Ectodermal cell (in vitro differentiated cells): ENCODE measurements at regions not wholly inside any gene's neighbourhood (a gene's known extent, or its start where the extent isn't known, plus 50 kb on each side); places are given as distances from the start of the nearest gene placed in this dataset.

Source experiments
- H3K27ac ChIP-seq: 2 replicates; pipeline ENCODE4 v1.7.0; 2013; ENCODE audit warnings: mild to moderate bottlenecking, low read depth, low read length; ENCODE audit not compliant: insufficient read depth, poor library complexity, severe bottlenecking
- H3K27me3 ChIP-seq: 2 replicates; pipeline ENCODE4 v1.7.0; 2013; ENCODE audit warnings: mild to moderate bottlenecking, low read length; ENCODE audit not compliant: insufficient read depth, control insufficient read depth, poor library complexity, severe bottlenecking
- H3K36me3 ChIP-seq: one replicate; pipeline ENCODE4 v1.7.0; 2013; ENCODE audit warnings: low read length; ENCODE audit not compliant: control insufficient read depth, insufficient read depth
- H3K4me1 ChIP-seq: one replicate; pipeline ENCODE4 v1.7.0; 2013; ENCODE audit warnings: low read length; ENCODE audit not compliant: control insufficient read depth, insufficient read depth
- H3K4me3 ChIP-seq: 2 replicates; pipeline ENCODE4 v1.7.0; 2013; ENCODE audit warnings: low read depth, low read length, control low read depth; ENCODE audit not compliant: insufficient read depth
- H3K9me3 ChIP-seq: 2 replicates; pipeline ENCODE4 v1.7.0; 2013; ENCODE audit warnings: mild to moderate bottlenecking, low read length, moderate library complexity; ENCODE audit not compliant: control insufficient read depth
- WGBS, 2 experiments: methylation state at CpG; one replicate each; pipeline ENCODE4 v1.1.7; 2013; ENCODE audit warnings: missing lambda C conversion rate in 2 of 2; 5-methylcytosine and 5-hydroxymethylcytosine counted together

GRCh38 chr2:223203971-223204929 is 152.3 kb downstream of the KCNE4 start:
- H3K4me3 ChIP-seq, result no peak overlapping the region
- WGBS, 2 experiments, result 78 to 90% methylated on average over 3 of the region's 4 CpGs
- H3K9me3 ChIP-seq, result no peaks in the 10 kb centered on the region
- H3K27ac ChIP-seq, result no peak overlapping the region
- H3K4me1 ChIP-seq, result no peaks in the 10 kb centered on the region
- H3K36me3 ChIP-seq, result no peaks in the 10 kb centered on the region
- H3K27me3 ChIP-seq, result no peaks in the 10 kb centered on the region

DNA sequence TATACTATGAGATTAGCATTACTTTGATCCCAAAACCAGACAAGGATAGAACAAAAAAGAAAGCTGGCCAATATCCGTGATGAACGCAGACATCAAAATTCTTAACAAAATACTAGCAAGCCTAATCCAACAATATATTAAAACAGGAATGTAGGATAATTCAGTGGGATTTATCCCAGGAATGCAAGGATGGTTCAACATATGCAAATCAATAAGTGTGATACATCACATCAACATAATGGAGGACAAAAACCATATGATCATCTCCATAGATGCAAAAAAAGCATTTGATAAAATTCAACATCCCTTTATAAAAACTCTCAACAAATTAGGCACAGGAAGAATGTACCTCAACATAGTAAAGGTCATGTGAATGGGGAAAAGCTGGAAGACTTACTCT is 158.5 kb downstream of the KCNE4 start:
- no peaks in the 10 kb centered on the region for H3K36me3 ChIP-seq
- H3K27ac ChIP-seq, result no peak overlapping the region
- no peak overlapping the region for H3K4me3 ChIP-seq
- WGBS, 2 experiments, result 86% methylated on average over 2 of the region's 2 CpGs; no CpG with 5 or more reads in 1 of the 2 experiments
- no peaks in the 10 kb centered on the region for H3K27me3 ChIP-seq
- no peaks in the 10 kb centered on the region for H3K4me1 ChIP-seq
- H3K9me3 ChIP-seq, result no peaks in the 10 kb centered on the region

DNA sequence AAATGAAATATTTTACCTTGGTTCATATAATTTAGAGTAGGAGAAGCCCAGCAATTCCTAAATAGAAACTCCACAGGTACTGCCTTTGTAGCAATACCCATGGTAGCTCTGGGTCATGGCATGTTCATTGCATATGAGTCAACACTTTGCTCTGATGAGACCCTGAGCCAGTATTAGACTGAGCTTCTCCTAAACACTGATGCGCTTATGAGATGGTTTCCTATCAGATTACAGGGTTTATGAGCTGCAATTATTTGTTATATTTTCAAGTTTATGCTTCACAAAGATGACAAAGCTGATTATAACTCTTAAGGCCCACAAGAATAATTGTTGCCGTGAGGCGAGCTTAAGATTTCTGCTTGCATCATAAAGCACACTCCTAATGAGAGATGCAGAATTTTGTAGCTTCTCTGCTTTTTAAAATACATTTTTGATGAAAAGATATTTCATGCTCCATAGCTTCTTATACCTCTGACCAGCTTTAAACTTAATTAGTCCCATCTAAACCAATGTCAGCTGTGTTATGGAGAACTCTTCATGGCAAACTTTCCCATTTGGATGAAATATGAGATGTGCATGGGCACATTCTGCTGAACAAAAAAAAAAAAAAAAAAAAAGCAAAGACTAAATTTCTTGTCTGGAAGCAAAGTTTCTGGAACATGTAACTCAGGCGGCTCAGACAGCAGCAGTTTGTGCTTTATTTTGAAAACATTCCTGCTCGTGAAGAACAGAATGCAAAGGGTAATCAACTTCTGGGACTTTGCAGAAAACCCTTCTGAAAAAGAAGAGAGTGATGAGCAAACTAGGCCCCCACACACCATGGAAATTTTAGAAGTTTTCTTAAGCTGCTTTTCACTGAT is 162.6 kb downstream of the KCNE4 start:
- Histone ChIP-seq H3K27me3 (no peaks in the 10 kb centered on the region), H3K4me3 (no peak overlapping the region), H3K9me3 (no peaks in the 10 kb centered on the region), H3K36me3 (no peaks in the 10 kb centered on the region), H3K4me1 (no peaks in the 10 kb centered on the region), H3K27ac (no peak overlapping the region)
- WGBS, 2 experiments, result 82 to 93% methylated on average over 5 of the region's 5 CpGs

- 65 to 70% methylated on average over 2 of the region's 2 CpGs for WGBS, 2 experiments
- no peak overlapping the region for H3K4me3 ChIP-seq
- no peaks in the 10 kb centered on the region for H3K27me3 ChIP-seq
- H3K36me3 ChIP-seq, result no peaks in the 10 kb centered on the region
- no peaks in the 10 kb centered on the region for H3K4me1 ChIP-seq
- H3K27ac ChIP-seq, result no peak overlapping the region
- no peaks in the 10 kb centered on the region for H3K9me3 ChIP-seq
Observed at GRCh38 chr2:223215254-223215516, 163.2 kb downstream of the KCNE4 start.

GRCh38 chr2:223217373-223217772 is 165.4 kb downstream of the KCNE4 start:
- Histone ChIP-seq H3K9me3 (no peaks in the 10 kb centered on the region), H3K36me3 (no peaks in the 10 kb centered on the region), H3K4me3 (no peak overlapping the region), H3K27me3 (no peaks in the 10 kb centered on the region), H3K4me1 (no peaks in the 10 kb centered on the region), H3K27ac (no peak overlapping the region)

DNA sequence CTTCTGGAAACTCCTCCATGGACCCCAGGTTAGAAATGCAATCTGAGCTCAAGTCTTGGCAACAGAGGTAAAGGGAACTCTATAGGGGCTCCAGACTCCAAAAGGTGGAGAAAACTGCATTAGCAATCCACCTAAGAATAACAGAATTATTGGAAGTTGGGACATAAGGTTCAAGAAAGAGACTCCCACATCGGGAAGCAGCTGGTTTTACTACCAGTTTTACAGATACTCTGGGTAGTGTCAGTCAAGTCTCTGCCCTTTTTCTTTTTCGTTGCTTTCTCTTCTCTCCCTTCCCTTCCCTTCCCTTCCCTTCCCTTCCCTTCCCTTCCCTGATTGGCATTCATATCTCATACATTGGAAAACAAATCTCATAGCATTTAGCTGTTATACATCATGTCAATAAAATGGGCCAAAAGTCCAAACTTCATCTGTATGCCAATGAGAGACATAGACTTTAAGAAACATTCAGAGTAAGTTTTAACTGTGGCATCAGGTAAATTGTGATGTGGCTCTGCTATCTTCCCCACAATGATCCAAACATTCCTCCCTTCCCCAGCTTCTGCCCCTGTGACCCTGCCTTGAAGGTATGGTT is 166.7 kb downstream of the KCNE4 start:
- 83 to 87% methylated on average over 2 of the region's 2 CpGs for WGBS, 2 experiments
- H3K4me3 ChIP-seq, result no peak overlapping the region

DNA sequence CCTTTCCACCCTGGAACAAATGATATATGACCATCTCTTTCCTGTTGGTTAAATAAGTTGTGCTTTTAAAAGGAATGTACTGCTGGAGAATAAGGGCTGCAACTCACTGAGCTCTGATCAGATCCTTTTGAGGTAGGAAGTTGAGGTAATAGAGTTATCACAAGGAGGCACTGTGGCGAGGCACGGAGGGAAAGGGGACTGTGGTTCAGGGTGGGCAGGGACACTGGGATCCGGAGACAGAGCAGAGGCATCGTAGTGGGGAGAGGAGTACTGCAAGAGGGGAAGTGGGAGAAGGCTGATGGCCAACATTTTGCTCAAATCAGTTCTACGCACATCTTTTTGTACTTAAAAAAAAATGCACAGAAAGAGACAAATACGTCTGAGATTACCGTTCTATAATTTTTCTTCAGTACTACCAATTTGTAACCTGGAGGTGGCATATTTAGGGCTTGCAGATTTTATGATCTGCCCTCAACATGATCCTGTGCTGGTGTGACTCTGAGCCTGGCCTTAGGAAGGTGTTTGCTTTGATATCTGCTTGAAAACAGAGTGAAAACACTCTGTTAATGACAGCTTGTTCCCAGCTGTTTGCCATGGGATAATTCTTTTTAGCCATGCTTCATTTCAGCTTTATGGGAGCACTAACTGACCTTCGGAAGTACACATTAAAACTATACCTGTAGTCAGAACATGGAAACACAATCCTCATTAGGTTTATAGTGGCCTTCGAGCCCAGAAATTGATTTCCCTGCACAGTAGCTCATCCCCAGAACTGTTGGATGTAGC is 168.1 kb downstream of the KCNE4 start:
- H3K4me1 ChIP-seq, result no peaks in the 10 kb centered on the region
- H3K27ac ChIP-seq, result no peak overlapping the region
- WGBS, 2 experiments, result 86 to 88% methylated on average over 9 of the region's 9 CpGs
- no peaks in the 10 kb centered on the region for H3K9me3 ChIP-seq
- no peaks in the 10 kb centered on the region for H3K36me3 ChIP-seq
- H3K4me3 ChIP-seq, result no peak overlapping the region
- no peaks in the 10 kb centered on the region for H3K27me3 ChIP-seq

More for the DNA sequence above, 166.7 kb downstream of the KCNE4 start:
- no peak overlapping the region for H3K27ac ChIP-seq
- no peaks in the 10 kb centered on the region for H3K36me3 ChIP-seq
- no peaks in the 10 kb centered on the region for H3K27me3 ChIP-seq
- H3K4me1 ChIP-seq, result no peaks in the 10 kb centered on the region
- H3K9me3 ChIP-seq, result no peaks in the 10 kb centered on the region

GRCh38 chr2:223220658-223220925 is 168.6 kb downstream of the KCNE4 start:
- WGBS, 2 experiments, result 78 to 94% methylated on average over 1 of the region's 1 CpG
- Histone ChIP-seq H3K4me3 (no peak overlapping the region), H3K36me3 (no peaks in the 10 kb centered on the region), H3K9me3 (no peaks in the 10 kb centered on the region), H3K4me1 (no peaks in the 10 kb centered on the region), H3K27ac (no peak overlapping the region), H3K27me3 (no peaks in the 10 kb centered on the region)

- WGBS, 2 experiments, result 79 to 82% methylated on average over 4 of the region's 4 CpGs
- Histone ChIP-seq H3K36me3 (no peaks in the 10 kb centered on the region), H3K4me3 (no peak overlapping the region), H3K4me1 (no peaks in the 10 kb centered on the region), H3K9me3 (no peaks in the 10 kb centered on the region), H3K27me3 (no peaks in the 10 kb centered on the region), H3K27ac (no peak overlapping the region)
Observed at GRCh38 chr2:223221139-223221835, 169.3 kb downstream of the KCNE4 start.
